ENCODE measurements at regions not wholly inside any gene's neighbourhood (a gene's known extent, or its start where the extent isn't known, plus 50 kb on each side); places are given as distances from the start of the nearest gene placed in this dataset.
"Not testable (repeated sequence)": the region's sequence is repeated elsewhere in the genome, so short reads cannot be mapped to it uniquely, and the experiment has no call there.

DNA sequence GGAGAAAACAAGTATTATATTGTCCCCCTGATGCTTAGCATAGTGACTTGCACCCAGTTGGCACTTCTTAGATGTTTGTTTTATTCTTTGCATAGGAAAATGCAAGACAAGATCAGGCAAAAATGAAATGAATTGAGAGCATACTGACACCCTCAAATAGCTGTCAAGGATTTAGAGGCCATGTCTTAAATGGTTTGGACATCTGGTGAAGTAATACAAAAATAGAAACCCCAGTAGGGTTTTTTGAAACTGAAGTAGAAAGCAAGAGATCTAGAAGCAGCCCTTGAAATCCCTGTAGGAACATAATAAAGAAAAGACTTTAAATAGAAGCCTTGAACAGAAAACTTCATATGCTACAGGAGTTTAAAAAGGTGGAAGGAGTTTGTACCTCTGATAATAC, 174.3 kb downstream of the ANXA1 start:
- no peak overlapping the region for H3K4me3 ChIP-seq (ENCODE audit: low read depth, low read length)
- no peak for DNase-seq (ENCODE audit: low read depth)

DNA sequence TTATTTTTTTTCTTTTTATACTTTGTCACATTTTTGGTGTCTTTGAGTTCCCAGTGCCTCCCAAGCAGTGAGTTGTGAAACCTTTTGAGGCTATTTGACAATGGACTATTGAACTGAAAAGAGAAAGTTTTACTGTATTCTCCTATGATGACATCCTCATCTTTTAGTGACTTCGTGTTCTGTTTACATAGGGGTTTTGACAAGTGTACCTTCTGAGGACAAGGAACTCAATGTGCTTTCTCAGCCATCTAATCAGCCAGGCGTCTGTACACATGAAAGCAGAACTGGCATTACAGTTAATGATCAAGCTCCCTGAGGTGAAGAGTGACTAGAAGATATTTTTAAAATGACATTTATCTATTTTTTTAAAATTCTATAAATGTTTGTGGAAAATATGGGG, 175.5 kb downstream of the ANXA1 start:
- DNase-seq (ENCODE audit: low read depth), result no peak
- no peak overlapping the region for H3K4me3 ChIP-seq (ENCODE audit: low read depth, low read length)

DNA sequence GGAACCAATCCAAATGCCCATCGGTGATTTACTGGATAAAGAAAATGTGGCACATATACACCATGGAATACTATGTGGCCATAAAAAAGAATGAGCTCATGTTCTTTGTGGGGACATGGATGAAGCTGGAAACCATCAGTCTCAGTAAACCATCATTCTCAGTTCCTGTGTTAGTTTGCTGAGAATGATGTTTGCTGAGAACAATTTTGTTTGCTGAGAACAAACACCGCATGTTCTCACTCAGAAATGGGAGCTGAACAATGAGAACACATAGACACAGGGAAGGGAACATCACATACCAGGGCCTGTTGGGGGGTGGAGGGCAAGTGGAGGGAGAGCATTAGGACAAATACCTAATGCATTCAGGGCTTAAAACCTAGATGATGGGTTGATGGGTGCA, 185.5 kb downstream of the ANXA1 start:
- DNase-seq (ENCODE audit: low read depth), result not testable (repeated sequence)

DNA sequence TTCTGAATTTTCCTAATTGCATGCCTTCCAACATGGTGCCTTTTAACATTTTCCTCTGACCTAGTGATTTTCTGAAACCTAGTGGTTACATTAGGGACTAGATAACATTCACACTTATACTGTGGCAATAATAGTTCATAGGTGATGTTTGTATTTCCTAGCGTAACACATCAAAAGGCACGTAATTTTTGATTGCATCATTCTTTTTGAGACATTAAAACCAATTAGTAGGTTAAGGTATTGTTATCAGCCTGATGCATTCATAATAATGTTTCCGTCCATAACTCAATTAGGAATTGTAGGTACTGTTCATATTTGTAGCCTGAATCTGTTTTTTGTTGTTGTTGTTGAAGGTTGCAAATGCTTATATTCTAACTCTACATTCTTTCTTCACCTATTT, 192.4 kb downstream of the ANXA1 start:
- H3K4me3 ChIP-seq (ENCODE audit: low read depth, low read length), result no peak overlapping the region
- no peak for DNase-seq (ENCODE audit: low read depth)

More for the DNA sequence above, 185.5 kb downstream of the ANXA1 start:
- H3K4me3 ChIP-seq (ENCODE audit: low read depth, low read length), result not testable (repeated sequence)

DNA sequence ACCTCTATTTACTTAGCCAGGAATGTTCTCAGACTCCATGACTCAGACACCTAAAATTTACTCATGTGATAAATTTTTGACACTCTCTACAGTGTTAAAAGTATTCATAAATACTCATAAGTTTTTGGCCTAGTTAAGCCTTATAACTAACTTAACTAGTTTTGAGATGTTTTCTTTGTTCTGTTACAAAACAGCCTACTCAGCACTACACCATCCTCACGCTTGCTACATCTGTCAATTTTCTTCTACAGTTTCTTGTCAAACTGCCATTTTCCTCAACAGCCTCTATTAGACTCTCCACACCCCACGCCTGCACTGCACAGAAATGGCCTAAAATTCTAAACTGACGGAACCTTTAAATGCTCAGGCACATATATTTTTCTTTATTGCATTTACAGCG, 195.5 kb downstream of the ANXA1 start:
- H3K4me3 ChIP-seq (ENCODE audit: low read depth, low read length), result no peak overlapping the region
- no peak for DNase-seq (ENCODE audit: low read depth)

DNA sequence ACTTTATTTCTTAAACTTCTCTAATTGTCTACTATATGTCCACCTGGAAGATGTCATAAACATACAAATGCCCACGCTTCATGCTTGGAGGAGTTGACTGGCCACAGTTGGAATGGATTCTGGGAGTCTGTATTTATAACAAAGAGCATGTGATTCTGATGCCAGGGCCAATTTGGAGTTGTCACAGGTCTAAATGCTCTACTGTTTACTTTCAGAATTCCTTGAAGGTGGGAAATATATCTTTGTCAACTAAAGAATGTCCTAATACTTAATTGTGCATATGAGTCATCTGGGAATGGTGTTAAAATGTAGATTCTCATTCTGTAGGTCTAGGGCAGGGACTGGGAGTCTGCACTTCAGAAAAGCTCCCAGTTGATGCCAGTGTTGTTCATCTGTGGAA, 196.1 kb downstream of the ANXA1 start:
- no peak overlapping the region for H3K4me3 ChIP-seq (ENCODE audit: low read depth, low read length)
- no peak for DNase-seq (ENCODE audit: low read depth)

DNA sequence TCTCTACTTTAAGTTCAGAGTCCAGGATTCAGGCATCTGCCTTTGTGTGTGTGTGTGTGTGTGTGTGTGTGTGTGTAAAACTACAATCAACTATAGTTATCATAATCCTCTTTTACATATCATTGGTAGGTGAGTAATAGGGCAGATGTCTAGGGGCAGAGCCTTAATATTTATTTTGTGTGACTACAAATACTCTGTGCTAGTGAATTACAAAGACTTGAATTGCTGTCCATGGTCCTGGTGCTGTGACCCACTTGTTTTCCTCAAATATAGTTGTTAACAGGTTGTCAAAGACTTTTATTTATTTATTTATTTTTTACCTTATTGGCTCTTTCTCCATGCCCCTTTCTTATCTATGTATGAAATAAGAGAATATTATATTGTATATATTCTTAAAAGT, 196.8 kb downstream of the ANXA1 start:
- no peak for DNase-seq (ENCODE audit: low read depth)
- H3K4me3 ChIP-seq (ENCODE audit: low read depth, low read length), result no peak overlapping the region

DNA sequence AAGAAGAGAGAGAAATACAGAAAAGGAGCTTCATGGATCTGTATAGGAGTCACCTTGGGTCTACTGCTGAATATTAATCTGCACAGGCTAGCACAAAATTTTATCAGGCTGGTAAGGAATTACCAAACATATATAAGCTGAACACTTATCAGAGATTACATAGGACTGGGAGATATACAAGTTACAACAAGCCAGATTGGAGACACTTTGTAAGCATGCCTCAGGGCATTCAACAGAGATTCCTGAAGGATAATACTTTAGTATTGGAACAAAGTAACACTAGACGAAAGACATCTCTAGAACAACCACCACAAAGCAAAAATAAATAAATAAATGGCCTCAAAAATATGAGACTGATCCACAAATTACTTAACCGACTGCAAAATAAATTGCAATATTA, 197.8 kb downstream of the ANXA1 start:
- no peak overlapping the region for H3K4me3 ChIP-seq (ENCODE audit: low read depth, low read length)
- DNase-seq (ENCODE audit: low read depth), result no peak

DNA sequence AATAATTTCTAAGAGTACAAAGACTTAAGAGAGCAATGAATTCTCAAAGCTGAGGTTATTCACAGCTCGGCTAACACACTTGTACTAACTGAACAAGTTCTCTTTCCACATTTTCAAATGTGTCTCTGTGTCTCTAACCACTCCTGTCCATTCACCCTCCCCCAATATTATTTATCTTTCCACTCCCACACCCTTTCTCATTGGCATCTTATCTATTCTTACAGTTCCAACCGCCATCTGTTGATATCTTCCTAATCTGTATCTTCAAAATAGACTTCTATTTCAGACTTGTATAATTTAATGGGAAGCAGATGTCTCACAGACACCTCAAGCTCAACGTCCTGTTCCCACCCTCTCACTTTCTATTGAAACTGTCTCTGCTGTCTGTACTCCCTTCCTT, 205.9 kb downstream of the ANXA1 start:
- no peak for DNase-seq (ENCODE audit: low read depth)

DNA sequence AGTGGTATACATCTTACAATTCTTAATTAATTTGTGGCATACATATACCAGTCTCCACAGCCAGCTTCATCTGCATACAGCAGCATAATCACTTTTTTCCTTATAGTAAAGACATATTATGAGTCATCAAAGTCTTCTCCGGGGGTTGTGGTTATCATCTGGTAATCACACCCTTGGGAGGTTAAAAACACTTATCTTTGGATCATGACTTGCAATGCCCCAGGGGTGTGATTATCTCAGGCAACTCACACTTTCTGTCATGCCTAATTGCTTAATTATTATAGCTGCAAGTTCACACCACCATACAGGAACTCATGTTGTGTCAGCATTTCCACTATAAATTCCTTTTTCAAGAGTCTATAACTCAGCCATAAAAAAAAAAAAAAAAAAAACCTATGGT, 218.4 kb downstream of the ANXA1 start:
- H3K4me3 ChIP-seq (ENCODE audit: low read depth, low read length), result no peak overlapping the region
- DNase-seq (ENCODE audit: low read depth), result no peak

More for the DNA sequence above, 205.9 kb downstream of the ANXA1 start:
- H3K4me3 ChIP-seq (ENCODE audit: low read depth, low read length), result no peak overlapping the region

DNA sequence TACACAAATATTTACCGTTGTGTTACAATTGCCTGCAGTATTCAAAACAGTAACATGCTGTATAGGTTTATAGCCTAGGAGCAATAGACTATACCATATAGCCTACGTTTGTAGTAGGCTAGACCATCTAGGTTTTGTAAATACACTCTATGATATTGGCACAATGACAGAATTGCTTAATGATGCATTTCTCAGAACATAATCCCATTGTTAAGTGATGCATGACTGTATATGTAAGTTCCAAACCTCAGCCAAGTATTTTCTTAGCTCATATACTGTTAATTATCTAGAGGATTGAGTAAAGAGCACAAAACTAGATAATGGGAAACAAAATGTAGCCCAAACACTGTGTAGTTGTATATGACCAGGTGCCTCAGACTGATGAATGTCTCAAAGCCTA, 220.1 kb downstream of the ANXA1 start:
- DNase-seq (ENCODE audit: low read depth), result no peak
- H3K4me3 ChIP-seq (ENCODE audit: low read depth, low read length), result no peak overlapping the region

DNA sequence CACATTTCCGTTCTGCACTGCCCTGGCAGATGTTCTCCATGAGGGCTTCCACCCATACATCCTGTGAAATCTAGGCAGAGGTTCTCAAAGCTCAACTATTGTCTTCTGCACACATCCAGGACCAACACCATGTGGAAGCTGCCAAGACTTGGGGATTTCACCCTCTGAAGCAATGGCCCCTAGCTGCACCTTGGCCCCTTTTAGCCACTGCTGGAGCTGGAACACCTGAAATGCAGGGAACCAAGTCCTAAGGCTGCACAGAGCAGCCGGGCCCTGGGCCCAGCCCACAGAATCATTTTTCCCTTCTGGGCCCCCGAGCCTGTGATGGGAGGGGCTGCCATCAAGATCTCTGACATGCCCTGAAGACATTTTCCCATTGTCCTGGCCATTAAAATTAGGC, 228.7 kb downstream of the ANXA1 start:
- no peak overlapping the region for H3K4me3 ChIP-seq (ENCODE audit: low read depth, low read length)
- DNase-seq (ENCODE audit: low read depth), result no peak

DNA sequence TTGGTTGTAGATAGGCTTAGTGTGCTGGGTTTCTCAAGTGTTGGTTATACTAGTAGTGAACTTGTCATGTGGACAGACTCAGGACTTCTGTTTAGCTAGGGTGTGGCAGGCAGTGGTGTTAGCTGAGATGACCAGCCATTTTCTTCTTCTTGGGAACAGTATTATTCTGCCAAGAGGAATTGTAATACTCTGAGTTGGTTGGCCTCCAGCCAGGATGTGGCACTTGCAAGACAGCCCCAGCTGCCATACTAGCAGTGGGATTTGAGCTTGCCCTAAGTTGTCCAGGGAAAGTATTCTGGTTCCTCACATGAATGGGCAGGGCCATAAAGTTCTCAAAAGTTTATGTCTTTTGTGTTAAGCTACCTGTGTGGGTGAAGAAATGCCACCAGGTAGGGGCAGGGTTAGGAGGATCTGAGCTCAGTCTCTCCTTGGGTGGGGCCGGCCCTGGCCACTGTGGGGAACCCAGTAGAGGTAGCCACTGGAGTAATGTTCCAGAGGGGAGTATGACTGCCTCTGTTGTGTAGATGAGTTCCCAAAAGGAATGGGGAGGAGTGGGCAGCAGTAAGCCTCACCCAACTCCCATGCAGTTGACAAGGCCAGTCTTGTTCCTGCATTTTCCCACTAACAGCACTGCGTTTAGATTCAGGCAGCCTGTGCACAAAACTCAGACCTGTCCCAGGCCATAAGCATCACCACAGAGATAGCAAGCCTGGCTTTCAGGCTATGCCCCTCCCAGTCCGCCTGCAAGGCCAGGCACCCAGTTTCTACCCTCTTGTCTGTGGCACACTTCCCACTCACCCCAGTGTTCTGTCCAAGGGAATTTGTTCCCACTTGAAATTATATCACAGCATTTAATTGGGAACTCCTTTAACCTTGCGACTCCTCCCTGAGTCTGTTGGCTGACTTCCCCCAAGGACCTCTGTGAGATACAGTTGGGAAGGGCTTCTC, 250.7 kb downstream of the ANXA1 start:
- H3K4me3 ChIP-seq (ENCODE audit: low read depth, low read length), result no peak overlapping the region
- no peak for DNase-seq (ENCODE audit: low read depth)

DNA sequence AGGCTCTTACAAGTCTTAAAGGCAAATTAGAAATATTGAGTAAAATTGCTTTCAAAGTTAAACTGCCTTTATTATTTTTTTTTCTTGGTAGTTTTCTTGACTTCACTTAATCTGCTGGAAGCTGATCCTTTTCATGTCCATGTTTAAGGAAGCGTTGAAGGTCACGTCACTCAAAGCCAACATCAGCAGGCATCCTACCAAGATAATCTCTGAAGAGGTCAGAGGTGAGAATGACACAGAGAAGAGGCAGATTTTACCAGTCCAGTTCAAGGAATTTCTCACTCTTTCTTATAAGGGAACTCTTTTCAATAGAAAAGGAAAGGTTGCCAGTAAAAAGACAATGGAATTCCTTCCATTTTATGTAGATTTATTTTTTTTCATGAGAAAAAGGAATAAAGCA, 259.8 kb downstream of the ANXA1 start:
- DNase-seq (ENCODE audit: low read depth), result no peak
- no peak overlapping the region for H3K4me3 ChIP-seq (ENCODE audit: low read depth, low read length)

DNA sequence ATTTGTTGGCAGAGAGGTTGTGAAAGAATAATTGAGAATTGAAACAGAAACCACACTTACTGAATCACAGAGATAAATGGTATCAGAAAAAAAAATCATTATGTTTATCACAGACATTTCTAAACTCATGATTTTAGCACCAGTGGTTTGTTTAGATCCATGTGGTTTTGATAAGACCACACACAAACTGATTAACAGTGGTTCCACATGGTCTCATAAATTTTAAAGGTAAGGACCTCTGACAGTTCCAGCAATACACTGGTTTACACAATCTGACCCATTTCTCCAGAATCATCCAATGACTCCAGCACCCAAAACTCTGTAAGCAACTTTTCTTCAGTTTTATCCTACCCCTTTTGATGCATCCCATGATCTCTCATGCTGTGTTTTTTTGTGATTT, 261.2 kb downstream of the ANXA1 start:
- no peak for DNase-seq (ENCODE audit: low read depth)
- no peak overlapping the region for H3K4me3 ChIP-seq (ENCODE audit: low read depth, low read length)

DNA sequence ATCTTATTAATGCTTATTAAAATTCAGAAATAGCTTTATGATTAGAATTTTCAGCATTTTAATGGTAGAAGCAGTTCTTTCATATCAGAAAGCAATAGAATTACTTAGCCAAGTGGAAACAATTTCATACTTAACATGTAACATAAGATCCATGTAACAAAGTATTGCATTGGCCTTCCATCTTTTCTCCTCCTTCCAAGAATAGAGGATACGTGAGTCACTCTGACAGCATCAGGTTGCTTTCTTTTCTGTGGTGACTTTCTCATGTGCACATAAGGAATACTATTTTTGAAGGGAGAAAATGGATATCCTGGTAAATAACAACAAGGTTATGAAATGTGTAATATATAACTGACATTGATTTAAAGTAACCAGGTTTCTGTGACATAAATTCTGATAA, 272.2 kb downstream of the ANXA1 start:
- no peak for DNase-seq (ENCODE audit: low read depth)
- no peak overlapping the region for H3K4me3 ChIP-seq (ENCODE audit: low read depth, low read length)

DNA sequence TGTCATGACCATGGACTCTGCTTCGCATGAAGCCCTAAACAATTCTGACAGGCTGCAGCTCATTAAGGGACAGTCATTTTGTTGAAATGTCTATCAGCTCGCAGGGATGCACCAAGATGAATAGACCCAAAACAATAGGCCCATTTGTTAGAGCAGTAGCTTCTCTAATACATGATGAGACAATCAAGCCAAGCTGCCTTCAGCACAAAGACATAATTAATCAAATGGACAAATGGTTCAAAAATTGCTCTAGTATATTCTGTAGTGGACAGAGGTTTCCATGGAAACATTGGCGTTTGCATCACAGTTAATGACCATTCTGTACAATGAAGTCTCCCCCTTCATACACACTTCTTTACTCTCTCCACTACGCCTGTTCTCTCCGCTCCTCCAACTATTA, 274.6 kb downstream of the ANXA1 start:
- no peak overlapping the region for H3K4me3 ChIP-seq (ENCODE audit: low read depth, low read length)
- no peak for DNase-seq (ENCODE audit: low read depth)

DNA sequence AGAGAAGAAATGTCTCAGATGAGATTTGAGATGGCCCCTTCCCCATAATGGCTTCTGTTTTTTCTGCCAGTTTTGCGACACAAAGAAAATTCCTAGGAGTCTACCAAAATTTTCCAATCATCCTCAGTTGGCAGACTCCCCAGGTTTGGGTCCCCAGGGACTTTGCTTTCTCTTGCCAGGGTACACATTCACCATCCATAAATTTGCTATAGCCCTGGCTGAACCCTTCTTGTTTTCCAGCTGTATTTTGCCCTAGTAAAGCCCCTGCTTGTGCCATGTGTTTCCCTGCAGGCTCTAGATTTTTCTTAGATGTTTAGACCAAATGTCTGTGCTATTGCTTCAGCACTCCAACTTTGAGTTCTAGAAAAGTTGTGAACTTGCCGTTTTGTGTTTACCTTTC, 283.2 kb downstream of the ANXA1 start:
- H3K4me3 ChIP-seq (ENCODE audit: low read depth, low read length), result no peak overlapping the region
- no peak for DNase-seq (ENCODE audit: low read depth)

DNA sequence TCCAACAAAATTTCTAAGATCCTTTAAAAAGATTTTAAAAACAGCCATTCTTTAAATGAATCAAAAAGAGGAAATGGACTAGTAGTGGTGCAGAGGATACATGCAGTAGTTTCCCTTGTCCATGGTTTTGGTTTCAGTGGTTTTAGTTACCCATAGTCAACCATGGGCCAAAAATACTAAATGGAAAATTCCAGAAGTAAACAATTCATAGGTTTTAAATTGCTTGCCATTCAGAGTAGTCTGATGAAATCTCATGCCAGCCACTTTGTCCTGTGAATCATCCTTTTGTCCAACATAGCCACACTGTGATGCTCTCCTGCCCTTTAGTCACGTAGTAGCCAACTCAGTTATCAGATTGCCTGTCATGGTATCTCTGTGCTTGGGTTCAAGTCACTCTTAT, 286.1 kb downstream of the ANXA1 start:
- DNase-seq (ENCODE audit: low read depth), result no peak
- no peak overlapping the region for H3K4me3 ChIP-seq (ENCODE audit: low read depth, low read length)

DNA sequence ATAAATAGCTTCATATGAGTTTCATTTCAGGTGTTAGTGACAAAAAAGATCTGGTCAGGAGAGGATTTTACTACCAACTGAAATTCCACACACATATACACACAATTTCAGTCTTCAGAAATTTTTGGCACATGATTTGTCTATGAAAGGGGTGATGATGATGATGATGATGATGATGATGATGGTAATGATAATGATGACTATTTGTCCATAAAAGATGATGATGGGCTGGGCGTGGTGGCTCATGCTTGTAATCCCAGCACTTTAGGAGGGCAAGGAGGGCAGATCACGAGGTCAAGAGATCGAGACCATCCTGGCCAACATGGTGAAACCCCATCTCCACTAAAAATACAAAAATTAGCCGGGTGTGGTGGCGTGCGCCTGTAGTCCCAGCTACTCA, 288.2 kb downstream of the ANXA1 start:
- not testable (repeated sequence) for DNase-seq (ENCODE audit: low read depth); H3K4me3 ChIP-seq (ENCODE audit: low read depth, low read length)

DNA sequence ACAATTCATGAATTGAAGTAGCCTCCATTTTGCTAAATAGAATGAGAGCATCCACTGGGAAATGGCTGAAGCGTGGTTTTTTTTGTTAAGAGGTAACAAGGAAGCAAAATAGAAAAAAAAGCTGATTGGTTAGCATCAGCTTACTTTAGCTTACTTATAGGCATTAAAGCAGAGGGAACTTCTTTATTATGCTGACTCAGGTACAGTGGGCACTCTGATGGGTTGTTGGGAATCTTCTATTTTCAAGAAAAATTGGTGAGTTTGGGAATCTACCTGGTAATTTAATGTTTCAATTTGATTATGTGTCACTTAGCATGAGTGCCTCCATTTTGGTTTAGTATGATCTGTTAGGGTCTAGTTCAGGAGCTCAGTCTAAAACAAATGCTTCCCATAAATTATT, 289.6 kb downstream of the ANXA1 start:
- DNase-seq (ENCODE audit: low read depth), result no peak

More for the DNA sequence above, 289.6 kb downstream of the ANXA1 start:
- no peak overlapping the region for H3K4me3 ChIP-seq (ENCODE audit: low read depth, low read length)
